ENCODE measurements at regions not wholly inside any gene's neighbourhood (a gene's known extent, or its start where the extent isn't known, plus 50 kb on each side); places are given as distances from the start of the nearest gene placed in this dataset.

DNA sequence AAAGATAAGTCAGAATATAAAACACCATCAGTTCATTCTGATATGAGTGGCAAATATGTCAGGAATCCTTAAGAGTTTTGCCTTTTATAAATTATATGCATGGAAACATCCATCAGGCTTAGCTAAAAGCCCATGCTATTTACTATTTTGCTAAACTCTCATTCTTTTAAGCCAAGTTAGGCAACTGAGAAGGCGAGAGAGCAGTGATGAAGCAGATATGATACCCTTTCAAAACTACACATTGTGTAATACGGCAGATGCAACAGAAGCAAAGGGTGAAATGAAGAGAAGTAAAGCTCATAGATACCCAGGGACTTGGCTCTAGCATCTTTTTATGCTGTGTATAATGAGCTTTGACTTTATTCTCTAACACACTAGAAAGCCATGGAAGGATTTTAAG, 95.8 kb downstream of the SLIT2 start:
- DNase-seq (no peak), ATAC-seq (no peak)
- Histone ChIP-seq H3K36me3 (no peaks in the 10 kb centered on the region), H3K9me3 (peaks cover 0 to 5% (median 0%) of the 10 kb centered on the region in 11 donors), H3K27me3 (no peaks in the 10 kb centered on the region), H3K27ac (no peak overlapping the region), H3K4me3 (no peak overlapping the region), H3K4me1 (no peaks in the 10 kb centered on the region)
- intact Hi-C loops (cut with DNase I): no loop called here
- no peak for TF ChIP-seq CTCF (IDR thresholded peaks at IDR 0.05)
- WGBS, 2 donors: 86 to 93% methylated on average over 2 of the region's 2 CpGs

DNA sequence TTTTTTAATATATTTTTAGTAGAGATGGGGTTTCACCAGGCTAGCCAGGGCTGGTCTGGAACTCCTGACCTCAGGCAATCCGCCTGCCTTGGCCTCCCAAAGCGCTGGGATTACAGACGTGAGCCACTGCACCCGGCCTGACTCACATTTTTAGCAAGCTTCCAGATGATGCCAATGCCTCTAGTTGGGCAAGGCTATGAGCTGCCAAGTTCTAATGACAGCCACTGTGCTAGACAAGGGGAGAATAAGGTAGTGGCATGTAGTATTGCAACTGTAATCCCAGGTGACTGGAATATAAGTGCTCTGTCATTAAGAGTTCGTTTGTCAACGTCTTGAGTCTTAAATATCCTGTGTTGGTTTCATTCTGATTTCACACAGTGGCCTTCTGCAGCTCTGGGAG, 96.7 kb downstream of the SLIT2 start:
- H3K4me3 ChIP-seq: no peak overlapping the region
- H3K27ac ChIP-seq: no peak overlapping the region
- H3K9me3 ChIP-seq: peaks cover 0 to 3% (median 0%) of the 10 kb centered on the region in 11 donors
- ATAC-seq (no peak), DNase-seq (no peak)
- H3K27me3 ChIP-seq: no peaks in the 10 kb centered on the region
- WGBS, 2 donors: 81 to 82% methylated on average over 6 of the region's 6 CpGs
- no peaks in the 10 kb centered on the region for H3K4me1 ChIP-seq
- no peak for TF ChIP-seq CTCF (IDR thresholded peaks at IDR 0.05)
- H3K36me3 ChIP-seq: no peaks in the 10 kb centered on the region
- intact Hi-C loops (cut with DNase I): no loop called here

DNA sequence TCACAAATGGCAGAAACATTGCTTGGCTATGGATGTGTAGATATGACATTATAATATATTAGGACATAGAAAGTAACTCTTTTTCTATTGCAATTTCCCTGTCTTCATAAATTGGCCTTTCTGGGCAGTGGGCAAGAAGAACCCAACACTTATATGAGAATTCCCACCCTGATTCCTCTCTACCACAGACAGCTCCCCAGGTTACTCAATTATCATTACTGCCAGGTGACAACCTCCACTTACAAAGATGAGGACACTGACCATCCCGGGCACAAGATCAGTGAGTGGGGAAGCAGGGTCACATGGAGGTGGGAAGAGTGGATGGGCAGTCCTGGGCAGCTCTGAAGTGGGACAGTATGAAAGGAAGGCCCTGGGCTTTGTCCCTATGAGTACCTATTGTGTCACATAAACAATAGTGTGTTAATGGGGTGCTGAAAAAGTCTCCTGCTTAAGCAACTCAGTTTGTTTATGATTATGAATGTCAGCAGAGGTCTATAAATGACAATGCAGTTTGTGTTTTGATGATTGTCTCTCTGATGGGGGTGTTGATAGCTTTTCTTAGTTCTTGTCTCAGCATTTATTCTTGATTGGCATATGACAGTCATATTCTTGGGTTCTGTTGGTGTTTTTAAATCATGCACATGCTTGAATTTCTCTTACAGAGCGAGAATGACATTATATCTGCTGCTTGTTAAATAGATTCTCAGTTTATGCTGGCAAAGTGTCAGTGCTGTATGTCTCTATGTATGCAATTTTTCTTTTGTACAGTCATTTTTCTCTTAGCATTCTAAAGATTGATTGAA, 99.9 kb downstream of the SLIT2 start:
- Histone ChIP-seq H3K9me3 (no peaks in the 10 kb centered on the region), H3K27me3 (no peaks in the 10 kb centered on the region), H3K4me3 (no peak overlapping the region), H3K27ac (no peak overlapping the region), H3K36me3 (no peaks in the 10 kb centered on the region), H3K4me1 (peaks cover 0 to 3% (median 0%) of the 10 kb centered on the region in 9 donors)
- ATAC-seq (no peak), DNase-seq (no peak)
- intact Hi-C loops (cut with DNase I): no loop called here
- TF ChIP-seq CTCF (IDR thresholded peaks at IDR 0.05): no peak
- 71 to 85% methylated on average over 2 of the region's 2 CpGs for WGBS, 2 donors

GRCh38 chr4:20352163-20352431, 100.4 kb downstream of the SLIT2 start:
- intact Hi-C loops (cut with DNase I): no loop called here
- no peak for TF ChIP-seq CTCF (IDR thresholded peaks at IDR 0.05)
- 77 to 80% methylated on average over 1 of the region's 1 CpG for WGBS, 2 donors

More at GRCh38 chr4:20352163-20352431, 100.4 kb downstream of the SLIT2 start:
- no peak for ATAC-seq
- Histone ChIP-seq H3K9me3 (no peaks in the 10 kb centered on the region), H3K27me3 (no peaks in the 10 kb centered on the region), H3K27ac (no peak overlapping the region), H3K4me1 (peaks cover 0 to 5% (median 0%) of the 10 kb centered on the region in 9 donors), H3K36me3 (no peaks in the 10 kb centered on the region), H3K4me3 (no peak overlapping the region)
- DNase-seq: no peak

Measured in heart right ventricle (tissue), 16 donors.